Astrocyte of the cerebellum (primary cell): ENCODE measurements at regions not wholly inside any gene's neighbourhood (a gene's known extent, or its start where the extent isn't known, plus 50 kb on each side); places are given as distances from the start of the nearest gene placed in this dataset.

ENCODE experiments used
- DNase-seq: peaks from one replicate; pipeline ENCODE4 v3.0.0-alpha.2; 2011; ENCODE audit warnings: low read depth
- H3K4me3 ChIP-seq: 2 replicates; pipeline ENCODE4 v1.5.1; 2011; ENCODE audit warnings: mild to moderate bottlenecking, low read depth, low read length, moderate library complexity
- in situ Hi-C: cut with HindIII; loops from 2 replicates; pipeline ENCODE4 v1.10.0; 2017; ENCODE audit warnings: low sequenced_read_pairs
- TF ChIP-seq, protein P1 (sequence below): IDR thresholded peaks from 2 replicates; pipeline ENCODE4 v1.5.1; 2012; ENCODE audit warnings: low read length, low read depth, moderate library complexity, mild to moderate bottlenecking; ENCODE audit errors: missing control alignments

DNA sequence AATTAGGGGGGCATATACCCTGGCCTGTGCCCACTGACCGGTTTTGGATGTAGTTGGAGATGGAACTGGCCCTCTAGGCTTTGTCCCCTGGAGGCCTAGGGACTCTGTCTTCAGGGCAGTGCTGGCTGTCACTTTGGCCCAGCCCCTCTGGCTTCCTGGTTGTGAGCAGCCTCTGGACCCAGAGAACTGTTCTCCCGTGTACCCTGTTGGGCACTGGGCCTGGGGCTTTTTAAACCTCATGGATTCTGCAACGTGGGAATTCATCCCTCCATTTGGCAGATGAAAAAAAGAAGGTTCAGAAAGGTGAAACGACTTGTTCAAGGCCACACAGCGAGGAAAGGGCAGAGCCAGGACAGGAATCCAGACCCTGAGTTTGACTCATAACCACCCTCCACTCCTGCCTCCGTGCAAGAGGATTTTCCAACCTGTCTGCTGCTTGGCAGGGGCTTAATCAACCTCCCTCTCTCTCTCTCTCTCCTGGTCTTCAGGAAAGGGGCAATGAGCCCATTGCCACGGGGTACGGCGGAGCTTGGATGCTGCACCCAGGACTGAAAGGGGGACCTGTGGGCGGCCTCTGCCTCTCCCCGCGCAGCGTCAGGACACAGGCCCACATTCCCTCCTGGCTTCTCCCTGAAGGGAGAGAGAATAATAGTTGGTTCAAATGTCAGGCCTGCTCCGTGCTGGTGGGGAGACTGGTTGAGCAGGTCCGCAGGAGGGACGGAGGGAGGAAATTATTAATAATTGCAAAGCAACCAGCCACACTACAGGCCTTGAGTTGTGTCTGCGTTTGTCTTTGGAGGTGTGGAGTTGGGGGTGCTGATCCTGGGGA lies 56.0 kb downstream of the CEBPB start:
- TF ChIP-seq, protein P1, sequence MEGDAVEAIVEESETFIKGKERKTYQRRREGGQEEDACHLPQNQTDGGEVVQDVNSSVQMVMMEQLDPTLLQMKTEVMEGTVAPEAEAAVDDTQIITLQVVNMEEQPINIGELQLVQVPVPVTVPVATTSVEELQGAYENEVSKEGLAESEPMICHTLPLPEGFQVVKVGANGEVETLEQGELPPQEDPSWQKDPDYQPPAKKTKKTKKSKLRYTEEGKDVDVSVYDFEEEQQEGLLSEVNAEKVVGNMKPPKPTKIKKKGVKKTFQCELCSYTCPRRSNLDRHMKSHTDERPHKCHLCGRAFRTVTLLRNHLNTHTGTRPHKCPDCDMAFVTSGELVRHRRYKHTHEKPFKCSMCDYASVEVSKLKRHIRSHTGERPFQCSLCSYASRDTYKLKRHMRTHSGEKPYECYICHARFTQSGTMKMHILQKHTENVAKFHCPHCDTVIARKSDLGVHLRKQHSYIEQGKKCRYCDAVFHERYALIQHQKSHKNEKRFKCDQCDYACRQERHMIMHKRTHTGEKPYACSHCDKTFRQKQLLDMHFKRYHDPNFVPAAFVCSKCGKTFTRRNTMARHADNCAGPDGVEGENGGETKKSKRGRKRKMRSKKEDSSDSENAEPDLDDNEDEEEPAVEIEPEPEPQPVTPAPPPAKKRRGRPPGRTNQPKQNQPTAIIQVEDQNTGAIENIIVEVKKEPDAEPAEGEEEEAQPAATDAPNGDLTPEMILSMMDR: no peak

DNA sequence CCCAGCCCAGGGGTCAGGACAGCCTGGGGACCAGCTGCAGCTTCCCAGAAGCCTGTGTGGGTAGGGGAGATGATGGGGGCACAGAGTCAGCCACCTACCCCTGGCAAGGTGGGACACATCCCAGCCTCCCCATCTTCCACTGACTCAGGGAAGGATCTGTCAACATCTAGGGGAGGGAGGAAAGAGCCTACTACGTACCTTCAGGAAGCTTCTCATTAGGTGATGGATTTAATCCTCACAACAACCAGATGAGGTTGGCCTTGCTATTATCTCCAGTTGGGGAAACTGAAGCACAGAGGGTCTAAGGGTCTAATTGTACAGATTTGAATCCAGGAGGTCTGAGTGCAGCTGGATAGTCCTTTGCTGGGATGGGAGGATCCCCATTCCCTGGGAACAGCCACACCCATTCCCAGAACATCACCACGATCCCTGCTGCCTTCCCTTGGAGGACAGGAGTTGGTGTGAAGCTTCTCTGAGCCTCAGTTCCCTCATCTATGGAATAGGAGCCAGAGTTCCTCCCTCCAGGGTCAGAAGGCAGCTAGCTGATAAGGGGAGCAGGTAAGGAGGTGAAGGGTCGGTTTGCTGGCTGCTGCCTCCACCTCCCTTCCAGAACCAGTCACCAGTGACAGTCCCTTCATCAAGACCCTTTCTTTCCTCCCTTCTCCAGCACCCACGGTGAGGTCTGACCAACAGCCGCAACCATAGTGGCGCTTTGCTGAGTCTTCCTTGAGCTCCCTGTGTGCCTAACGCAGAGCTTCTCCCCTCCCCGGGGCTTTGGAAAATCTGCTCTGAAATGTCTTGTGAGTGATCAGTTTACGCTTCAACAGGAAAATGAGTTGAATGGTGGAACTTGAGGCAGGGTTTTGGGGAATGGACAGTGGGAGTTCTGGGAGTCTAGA lies 56.8 kb downstream of the CEBPB start:
- in situ Hi-C loops: no loop called here
- H3K4me3 ChIP-seq: no peak overlapping the region
- DNase-seq: no peak
- TF ChIP-seq, protein P1: no peak

More for the DNA sequence above, 56.0 kb downstream of the CEBPB start:
- DNase-seq: no peak
- in situ Hi-C loops: no loop called here
- H3K4me3 ChIP-seq: no peak overlapping the region

DNA sequence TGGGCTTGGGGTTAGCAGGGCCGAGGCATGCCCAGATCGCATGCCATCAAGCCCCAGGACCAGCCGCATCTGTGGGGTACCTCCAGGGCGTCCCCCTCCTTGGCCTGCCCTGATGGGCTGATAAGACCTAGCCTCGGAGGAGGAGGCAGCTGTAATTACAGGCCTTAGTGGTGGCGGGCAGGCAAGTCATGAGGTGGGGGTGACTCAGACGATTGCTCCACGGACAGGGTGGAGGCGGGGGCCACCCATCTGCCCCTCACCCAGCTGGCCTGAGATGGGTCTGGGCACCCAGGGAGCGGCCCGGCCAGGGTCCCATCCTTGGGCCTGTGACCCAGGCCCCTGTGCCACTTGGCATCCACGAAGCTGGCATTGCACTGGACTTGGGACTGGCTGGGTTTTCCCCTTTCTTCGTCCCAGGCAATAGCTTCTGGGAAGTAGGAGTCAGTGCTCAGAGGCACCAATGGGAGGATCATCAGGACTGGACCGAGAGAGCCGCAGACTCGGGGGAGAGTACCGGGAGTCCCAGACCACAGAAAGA lies 57.5 kb downstream of the CEBPB start:
- TF ChIP-seq, protein P1: no peak
- no peak for DNase-seq
- in situ Hi-C loops: no loop called here
- H3K4me3 ChIP-seq: no peak overlapping the region

DNA sequence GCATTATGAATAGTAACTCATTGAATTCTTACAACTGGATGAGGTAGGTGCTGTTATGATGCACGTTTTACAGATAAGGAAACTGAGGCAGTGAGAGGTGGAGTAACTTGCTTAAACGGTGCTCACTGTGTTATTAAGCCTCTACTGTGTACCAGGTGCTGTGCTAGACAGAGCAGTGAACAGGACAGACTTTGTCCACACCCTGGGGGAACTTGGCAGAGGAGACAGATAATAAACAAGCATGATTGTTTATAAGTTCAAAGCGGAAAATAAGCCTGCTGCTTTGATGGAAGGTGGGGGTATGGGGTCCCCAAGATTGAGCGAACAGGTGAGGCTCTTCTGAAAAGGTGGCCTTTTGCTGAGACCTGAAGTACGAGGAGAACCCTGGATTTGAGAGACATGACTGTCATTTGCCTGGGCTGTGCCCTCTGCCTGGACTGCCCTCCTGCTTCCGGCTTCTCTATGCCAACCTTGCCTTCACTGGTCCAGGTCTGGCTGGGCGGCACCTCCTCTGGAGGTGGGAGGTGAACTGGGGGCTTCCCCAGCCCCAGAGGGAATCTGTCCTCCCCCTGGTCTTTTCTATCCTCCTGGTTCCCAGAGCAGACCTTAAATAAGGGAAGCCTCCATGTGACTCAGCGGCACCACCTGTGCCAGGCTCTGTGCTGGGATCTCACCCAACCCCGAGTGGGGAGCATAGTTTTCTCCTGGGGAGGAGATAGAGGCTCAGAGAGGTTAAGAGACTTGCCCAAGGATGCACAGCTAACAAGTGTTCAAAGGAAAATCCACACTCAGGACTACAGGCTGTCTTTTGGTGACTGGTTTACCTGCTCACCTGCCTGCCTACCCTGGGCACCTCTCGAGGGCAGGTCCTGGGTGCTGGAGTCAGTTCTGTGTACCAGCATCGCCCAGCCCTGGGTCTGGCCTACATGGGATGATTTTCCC lies 59.1 kb downstream of the CEBPB start:
- TF ChIP-seq, protein P1: no peak
- no peak for DNase-seq
- in situ Hi-C loops: no loop called here
- H3K4me3 ChIP-seq: no peak overlapping the region

DNA sequence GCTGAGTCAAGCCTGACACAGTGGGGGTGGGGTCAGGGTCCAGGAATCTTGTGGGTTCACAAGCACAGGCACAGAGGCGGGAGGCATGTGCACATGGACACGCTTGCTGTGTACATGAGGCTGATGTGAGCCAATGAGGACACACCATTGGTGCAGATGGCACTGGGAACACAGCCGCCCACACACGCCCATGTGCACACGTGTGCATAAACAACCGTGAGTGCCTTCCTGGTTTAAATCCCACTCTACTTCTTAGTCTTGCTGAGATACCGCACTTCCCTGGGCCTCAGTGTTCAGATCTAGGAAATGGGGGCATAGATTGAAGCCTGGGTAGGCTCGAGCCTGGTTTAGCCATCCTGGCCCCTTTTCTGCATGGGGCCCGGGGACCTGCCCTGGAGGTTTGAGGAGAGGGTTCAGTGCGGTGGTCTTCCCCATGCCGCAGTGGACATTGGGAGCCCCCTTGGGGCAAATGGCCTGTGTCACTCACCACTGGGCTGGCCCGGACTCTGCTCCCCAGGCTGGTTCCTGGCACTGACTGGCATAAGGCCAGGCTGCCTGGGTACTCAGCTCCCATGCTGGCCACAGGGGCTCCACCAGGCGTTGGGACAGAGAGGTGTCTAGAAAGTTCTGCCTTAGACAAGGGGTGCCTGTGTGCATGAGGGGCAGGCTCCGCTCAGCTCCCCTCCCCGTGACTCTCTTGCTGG lies 60.2 kb downstream of the CEBPB start:
- DNase-seq: no peak
- TF ChIP-seq, protein P1: no peak
- H3K4me3 ChIP-seq: no peak overlapping the region
- in situ Hi-C loops: no loop called here
